ENCODE measurements at regions not wholly inside any gene's neighbourhood (a gene's known extent, or its start where the extent isn't known, plus 50 kb on each side); places are given as distances from the start of the nearest gene placed in this dataset.
"Not testable (repeated sequence)": the region's sequence is repeated elsewhere in the genome, so short reads cannot be mapped to it uniquely, and the experiment has no call there.

- WGBS (ENCODE audit: insufficient coverage, low coverage, low lambda C conversion rate, missing lambda C conversion rate), result 36% methylated on average over 3 of the region's 4 CpGs
- Histone ChIP-seq H3K27me3 (no peaks in the 10 kb centered on the region), H3K9me3 (no peaks in the 10 kb centered on the region), H3K27ac (no peak overlapping the region), H3K36me3 (no peaks in the 10 kb centered on the region), H3K4me3 (no peak overlapping the region), H3K4me1 (no peaks in the 10 kb centered on the region)
- intact Hi-C loops (cut with DNase I), result no loop called here
- TF ChIP-seq CTCF (IDR thresholded peaks at IDR 0.05) (no peak), POLR2A (IDR thresholded peaks at IDR 0.05) (no peak)
- DNase-seq (no peak), ATAC-seq (no peak)
Observed at GRCh38 chr6:86152546-86152945, 509.9 kb upstream of the SYNCRIP start.

GRCh38 chr6:86148586-86148985 is 505.9 kb upstream of the SYNCRIP start:
- no peaks in the 10 kb centered on the region for H3K36me3 ChIP-seq
- H3K4me3 ChIP-seq, result no peak overlapping the region
- H3K27ac ChIP-seq, result no peak overlapping the region
- intact Hi-C loops (cut with DNase I), result no loop called here
- TF ChIP-seq POLR2A (IDR thresholded peaks at IDR 0.05) (no peak), CTCF (IDR thresholded peaks at IDR 0.05) (no peak)
- H3K9me3 ChIP-seq, result no peaks in the 10 kb centered on the region
- 39% methylated on average over 4 of the region's 7 CpGs for WGBS (ENCODE audit: insufficient coverage, low coverage, low lambda C conversion rate, missing lambda C conversion rate)
- DNase-seq, result peak in 2 of 3 donors; percentile 30 to 60
- no peaks in the 10 kb centered on the region for H3K27me3 ChIP-seq
- H3K4me1 ChIP-seq, result no peaks in the 10 kb centered on the region
- peak; percentile 57 to 71 (median 66) for ATAC-seq

- no peak overlapping the region for H3K27ac ChIP-seq
- no peaks in the 10 kb centered on the region for H3K4me1 ChIP-seq
- H3K4me3 ChIP-seq, result no peak overlapping the region
- DNase-seq (no peak), ATAC-seq (no peak)
- intact Hi-C loops (cut with DNase I), result no loop called here
- no peaks in the 10 kb centered on the region for H3K9me3 ChIP-seq
- 75% methylated on average over 4 of the region's 5 CpGs for whole genome bisulfite sequencing (ENCODE audit: insufficient coverage, low coverage, low lambda C conversion rate, missing lambda C conversion rate)
- no peaks in the 10 kb centered on the region for H3K36me3 ChIP-seq
- TF ChIP-seq CTCF (IDR thresholded peaks at IDR 0.05), result no peak
- no peak for TF ChIP-seq POLR2A (IDR thresholded peaks at IDR 0.05)
- no peaks in the 10 kb centered on the region for H3K27me3 ChIP-seq
Observed at GRCh38 chr6:86147859-86148258, 505.2 kb upstream of the SYNCRIP start.

GRCh38 chr6:86147311-86147710 is 504.6 kb upstream of the SYNCRIP start:
- TF ChIP-seq CTCF (IDR thresholded peaks at IDR 0.05) (no peak), POLR2A (IDR thresholded peaks at IDR 0.05) (no peak)
- ATAC-seq, result no peak
- no peaks in the 10 kb centered on the region for H3K9me3 ChIP-seq
- intact Hi-C loops (cut with DNase I), result no loop called here
- no peak overlapping the region for H3K27ac ChIP-seq
- no peak overlapping the region for H3K4me3 ChIP-seq
- no peaks in the 10 kb centered on the region for H3K4me1 ChIP-seq
- no peak for DNase-seq
- no peaks in the 10 kb centered on the region for H3K27me3 ChIP-seq
- WGBS (ENCODE audit: insufficient coverage, low coverage, low lambda C conversion rate, missing lambda C conversion rate), result 91% methylated on average over 3 of the region's 3 CpGs
- H3K36me3 ChIP-seq, result no peaks in the 10 kb centered on the region

GRCh38 chr6:86146751-86147150 is 504.1 kb upstream of the SYNCRIP start:
- not testable (repeated sequence) for DNase-seq

More at GRCh38 chr6:86146751-86147150, 504.1 kb upstream of the SYNCRIP start:
- H3K4me3 ChIP-seq; H3K27me3 ChIP-seq; H3K27ac ChIP-seq; intact Hi-C loops (cut with DNase I); H3K4me1 ChIP-seq; ATAC-seq; H3K9me3 ChIP-seq; H3K36me3 ChIP-seq: not testable (repeated sequence)
- 89% methylated on average over 1 of the region's 3 CpGs for WGBS (ENCODE audit: insufficient coverage, low coverage, low lambda C conversion rate, missing lambda C conversion rate)

Data from right lobe of liver (tissue), 6 donors.